NCI-H1694 (cell line): ENCODE measurements at regions not wholly inside any gene's neighbourhood (a gene's known extent, or its start where the extent isn't known, plus 50 kb on each side); places are given as distances from the start of the nearest gene placed in this dataset.

Experiments
- DNase-seq: peaks from one replicate; lab custom pipeline; 2025; lab: John Stamatoyannopoulos, UW

- no peak for DNase-seq
Measured at GRCh38 chr2:240226672-240227537, 86.4 kb upstream of the OTOS start.

GRCh38 chr2:240227538-240228428 lies 87.3 kb upstream of the OTOS start:
- DNase-seq, result no peak

GRCh38 chr2:240229005-240229404 lies 88.5 kb upstream of the OTOS start:
- no peak for DNase-seq

GRCh38 chr2:240229603-240230235 lies 89.3 kb upstream of the OTOS start:
- DNase-seq, result no peak

GRCh38 chr2:240230291-240230931 lies 90.0 kb upstream of the OTOS start:
- DNase-seq, result no peak

- no peak for DNase-seq
Measured at GRCh38 chr2:240231838-240232244, 91.4 kb upstream of the OTOS start.

- DNase-seq, result no peak
Measured at GRCh38 chr2:240232264-240232915, 91.9 kb upstream of the OTOS start.

GRCh38 chr2:240232961-240233884 lies 92.8 kb upstream of the OTOS start:
- peak; percentile 39 for DNase-seq

- no peak for DNase-seq
Measured at GRCh38 chr2:240233885-240234502, 93.5 kb upstream of the OTOS start.

- DNase-seq, result no peak
Measured at GRCh38 chr2:240234503-240234951, 94.1 kb upstream of the OTOS start.

GRCh38 chr2:240235149-240235803 lies 94.8 kb upstream of the OTOS start:
- no peak for DNase-seq

- DNase-seq, result no peak
Measured at GRCh38 chr2:240235811-240236210, 95.4 kb upstream of the OTOS start.

GRCh38 chr2:240236217-240237111 lies 96.0 kb upstream of the OTOS start:
- DNase-seq, result peak; percentile 76

- DNase-seq, result no peak
Measured at GRCh38 chr2:240237609-240238174, 97.2 kb upstream of the OTOS start.

GRCh38 chr2:240238201-240238600 lies 97.7 kb upstream of the OTOS start:
- DNase-seq, result no peak

GRCh38 chr2:240238786-240239185 lies 98.3 kb upstream of the OTOS start:
- DNase-seq, result no peak

- DNase-seq, result no peak
Measured at GRCh38 chr2:240239325-240239724, 98.9 kb upstream of the OTOS start.
